Neuronal stem cell (in vitro differentiated cells): ENCODE measurements at regions not wholly inside any gene's neighbourhood (a gene's known extent, or its start where the extent isn't known, plus 50 kb on each side); places are given as distances from the start of the nearest gene placed in this dataset.
A peak's percentile ranks its signal among the peaks of the same experiment; 100 is the strongest.

ENCODE experiments used
- DNase-seq: peaks from one replicate; pipeline ENCODE4 v3.0.0-alpha.2; 2013; ENCODE audit warnings: low spot score
- H2AFZ ChIP-seq: one replicate; pipeline ENCODE4 v1.6.1; 2013; ENCODE audit warnings: mild to moderate bottlenecking, low read length, inconsistent platforms
- H2AK5ac ChIP-seq: 2 replicates; pipeline ENCODE4 v1.6.1; 2013; ENCODE audit warnings: low read depth, mild to moderate bottlenecking, inconsistent platforms, low read length, moderate library complexity, mixed read lengths
- H2BK120ac ChIP-seq: 2 replicates; pipeline ENCODE4 v1.6.1; 2013; ENCODE audit warnings: low read depth, mild to moderate bottlenecking, inconsistent platforms, low read length, moderate library complexity, mixed read lengths
- H2BK12ac ChIP-seq: one replicate; pipeline ENCODE4 v1.6.1; 2013; ENCODE audit warnings: low read length, inconsistent platforms
- H2BK15ac ChIP-seq: 2 replicates; pipeline ENCODE4 v1.6.1; 2013; ENCODE audit warnings: mild to moderate bottlenecking, low read length, inconsistent platforms, mixed read lengths
- H2BK5ac ChIP-seq: one replicate; pipeline ENCODE4 v1.6.1; 2013; ENCODE audit warnings: inconsistent platforms, mild to moderate bottlenecking, low read length, moderate library complexity
- H3K14ac ChIP-seq: one replicate; pipeline ENCODE4 v1.6.1; 2013; ENCODE audit warnings: low read length, inconsistent platforms
- H3K18ac ChIP-seq: 2 replicates; pipeline ENCODE4 v1.6.1; 2013; ENCODE audit warnings: low read length, inconsistent platforms
- H3K23ac ChIP-seq: 2 replicates; pipeline ENCODE4 v1.6.1; 2013; ENCODE audit warnings: low read depth, mild to moderate bottlenecking, mixed read lengths, low read length, inconsistent platforms; ENCODE audit not compliant: poor library complexity
- H3K27ac ChIP-seq: replicated peaks from 3 replicates; pipeline ENCODE4 v1.5.1; 2013; ENCODE audit warnings: low read length, inconsistent platforms
- H3K27me3 ChIP-seq, 3 experiments: 2 replicates each; pipeline ENCODE4 v1.6.1; 2013; ENCODE audit warnings: low read length in 3 of 3, mild to moderate bottlenecking in 2 of 3, inconsistent platforms in 1 of 3, low read depth in 1 of 3, mixed read lengths in 1 of 3, moderate library complexity in 1 of 3; ENCODE audit not compliant: control insufficient read depth in 3 of 3, insufficient read depth in 3 of 3
- H3K36me3 ChIP-seq, 2 donors: replicated peaks in 1 of 2; 2 replicates each; pipeline ENCODE4 v1.6.1; 2013; ENCODE audit warnings: low read length in 2 of 2; ENCODE audit not compliant: control insufficient read depth in 2 of 2, insufficient read depth in 2 of 2
- H3K4ac ChIP-seq: 2 replicates; pipeline ENCODE4 v1.6.1; 2013; ENCODE audit warnings: inconsistent platforms, mild to moderate bottlenecking, low read length, moderate library complexity
- H3K4me1 ChIP-seq, 2 donors: 1 replicate in 1 of 2; 2 replicates in 1 of 2; pipeline ENCODE4 v1.6.1; 2013; ENCODE audit warnings: low read length in 2 of 2, low read depth in 1 of 2; ENCODE audit not compliant: control insufficient read depth in 2 of 2, insufficient read depth in 1 of 2
- H3K4me2 ChIP-seq: one replicate; pipeline ENCODE4 v1.6.1; 2013; ENCODE audit warnings: mild to moderate bottlenecking, low read length, inconsistent platforms; ENCODE audit not compliant: insufficient read depth, poor library complexity, severe bottlenecking
- H3K4me3 ChIP-seq, 2 donors: 2 replicates each; pipeline ENCODE4 v1.5.1; 2013; ENCODE audit warnings: low read length in 2 of 2, mild to moderate bottlenecking in 2 of 2, inconsistent platforms in 1 of 2, moderate library complexity in 1 of 2
- H3K79me1 ChIP-seq: one replicate; pipeline ENCODE4 v1.6.1; 2013; ENCODE audit warnings: low read depth, mild to moderate bottlenecking, inconsistent platforms, low read length, moderate library complexity
- H3K9ac ChIP-seq: one replicate; pipeline ENCODE4 v1.6.1; 2013; ENCODE audit warnings: mild to moderate bottlenecking, low read depth, low read length, inconsistent platforms; ENCODE audit not compliant: poor library complexity
- H3K9me3 ChIP-seq, 2 donors: replicated peaks in 1 of 2; 2 replicates each; pipeline versions ENCODE3 to v1.6.1; 2013; ENCODE audit warnings: low read length in 2 of 2, mild to moderate bottlenecking in 2 of 2, inconsistent platforms in 1 of 2, low read depth in 1 of 2, mixed read lengths in 1 of 2, moderate library complexity in 1 of 2; ENCODE audit not compliant: control insufficient read depth in 2 of 2, insufficient read depth in 1 of 2
- H4K8ac ChIP-seq: one replicate; pipeline ENCODE4 v1.6.1; 2013; ENCODE audit warnings: low read depth, mild to moderate bottlenecking, inconsistent platforms, low read length, moderate library complexity
- H4K91ac ChIP-seq: one replicate; pipeline ENCODE4 v1.6.1; 2013; ENCODE audit warnings: low read length, low read depth, mild to moderate bottlenecking, inconsistent platforms; ENCODE audit not compliant: poor library complexity
- WGBS, 2 donors: extraction: QIAGEN DNeasy Blood & Tissue Kit; methylation state at CpG; one replicate each; pipeline ENCODE4 v1.1.7; 2013; ENCODE audit warnings: missing lambda C conversion rate in 2 of 2, mixed read lengths in 1 of 2; ENCODE audit not compliant: insufficient read length in 2 of 2, insufficient replicate concordance in 1 of 2; ENCODE audit errors: extremely low coverage in 2 of 2; 5-methylcytosine and 5-hydroxymethylcytosine counted together

DNA sequence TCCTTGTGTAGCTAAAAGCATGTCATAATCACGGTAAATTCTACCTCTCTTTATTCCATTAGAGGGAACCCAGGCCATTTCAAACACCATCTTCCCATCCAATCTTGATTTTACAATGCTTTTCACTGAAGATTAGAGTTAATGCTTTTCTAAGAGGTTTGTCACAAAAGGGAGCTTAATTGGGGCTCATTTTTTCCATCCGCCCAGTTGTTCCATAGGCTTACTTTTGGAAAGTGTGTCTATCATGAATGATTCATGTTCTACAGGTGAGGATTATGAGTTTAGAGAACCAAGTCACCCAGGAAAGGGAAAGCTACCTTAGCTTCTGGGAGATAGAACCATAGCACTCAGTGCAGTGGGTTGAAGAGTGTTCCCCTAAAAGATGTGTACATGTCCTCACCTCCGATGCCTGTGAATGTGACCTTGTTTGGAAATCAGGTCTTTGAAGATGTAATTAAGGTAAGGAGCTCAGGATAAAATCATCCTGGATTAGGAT is 286.9 kb upstream of the RUNX1 start:
- Histone ChIP-seq H4K8ac (no peak overlapping the region), H4K91ac (no peak overlapping the region), H2AK5ac (no peak overlapping the region), H3K27ac (no peak overlapping the region), H2BK12ac (no peak overlapping the region), H3K23ac (no peak overlapping the region), H2BK15ac (no peak overlapping the region), H2BK5ac (no peak overlapping the region), H3K18ac (no peak overlapping the region), H3K4me2 (no peak overlapping the region), H3K4me1 (no peaks in the 10 kb centered on the region), H3K9ac (no peak overlapping the region), H2AFZ (no peak overlapping the region), H3K4ac (no peak overlapping the region), H3K36me3 (no peaks in the 10 kb centered on the region), H3K9me3 (no peaks in the 10 kb centered on the region), H3K14ac (no peak overlapping the region), H2BK120ac (no peak overlapping the region), H3K27me3 (no peaks in the 10 kb centered on the region), H3K4me3 (no peak overlapping the region), H3K79me1 (no peaks in the 10 kb centered on the region)
- no peak for DNase-seq
- no CpG with 5 or more reads among the region's 3 CpGs for WGBS, 2 donors

DNA sequence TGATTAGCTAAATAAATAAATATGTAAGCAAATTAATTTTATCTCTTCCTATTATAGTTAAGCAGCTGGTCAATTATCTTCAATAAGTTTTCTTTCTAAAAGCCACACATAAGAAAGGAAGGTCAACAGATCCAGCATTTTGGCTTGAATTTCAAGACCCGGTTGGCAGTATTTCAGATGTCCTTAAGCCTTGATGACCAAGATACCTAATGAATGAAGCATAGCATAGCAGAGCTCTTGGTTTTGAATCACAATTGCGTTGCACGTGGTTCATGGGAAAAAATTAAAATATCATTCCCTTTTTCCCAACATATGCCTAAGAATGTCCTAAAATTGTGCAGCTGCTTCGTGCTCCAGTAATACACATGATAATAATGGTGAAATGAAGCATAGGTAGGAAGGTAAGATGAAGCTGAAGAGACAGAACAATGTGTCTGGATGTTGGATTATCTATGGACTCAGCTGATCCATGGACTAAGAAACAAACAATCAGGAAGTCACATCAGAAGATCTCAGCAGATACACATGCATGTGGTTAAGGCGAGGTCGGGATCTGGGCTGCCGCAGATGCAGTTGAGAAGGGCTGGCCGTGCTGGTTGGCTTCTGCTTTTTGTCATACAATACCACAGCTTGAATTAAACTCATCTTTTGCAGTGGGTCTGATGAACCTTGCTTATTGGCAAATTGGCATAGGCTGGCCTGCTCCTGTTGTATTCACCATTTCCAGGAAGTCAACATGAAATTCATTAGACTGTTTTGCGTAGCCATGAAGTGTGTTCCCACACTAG is 284.9 kb upstream of the RUNX1 start:
- H3K27ac ChIP-seq, result no peak overlapping the region
- no peak overlapping the region for H2AFZ ChIP-seq
- H3K4me2 ChIP-seq, result no peak overlapping the region
- H2AK5ac ChIP-seq, result no peak overlapping the region
- no peak overlapping the region for H3K4ac ChIP-seq
- no peak overlapping the region for H2BK120ac ChIP-seq
- no peak for DNase-seq
- no peaks in the 10 kb centered on the region for H3K4me1 ChIP-seq
- no peaks in the 10 kb centered on the region for H3K27me3 ChIP-seq
- H2BK5ac ChIP-seq, result no peak overlapping the region
- H3K9me3 ChIP-seq, result no peaks in the 10 kb centered on the region
- H2BK12ac ChIP-seq, result no peak overlapping the region
- H3K36me3 ChIP-seq, result no peaks in the 10 kb centered on the region
- H3K23ac ChIP-seq, result no peak overlapping the region
- H4K91ac ChIP-seq, result no peak overlapping the region
- whole genome bisulfite sequencing, 2 donors, result no CpG with 5 or more reads among the region's 9 CpGs
- no peak overlapping the region for H4K8ac ChIP-seq
- no peak overlapping the region for H3K9ac ChIP-seq
- no peaks in the 10 kb centered on the region for H3K79me1 ChIP-seq
- no peak overlapping the region for H2BK15ac ChIP-seq
- H3K14ac ChIP-seq, result no peak overlapping the region
- no peak overlapping the region for H3K18ac ChIP-seq
- peak overlapping the region in 1 of 2 donors; percentile 49 for H3K4me3 ChIP-seq

DNA sequence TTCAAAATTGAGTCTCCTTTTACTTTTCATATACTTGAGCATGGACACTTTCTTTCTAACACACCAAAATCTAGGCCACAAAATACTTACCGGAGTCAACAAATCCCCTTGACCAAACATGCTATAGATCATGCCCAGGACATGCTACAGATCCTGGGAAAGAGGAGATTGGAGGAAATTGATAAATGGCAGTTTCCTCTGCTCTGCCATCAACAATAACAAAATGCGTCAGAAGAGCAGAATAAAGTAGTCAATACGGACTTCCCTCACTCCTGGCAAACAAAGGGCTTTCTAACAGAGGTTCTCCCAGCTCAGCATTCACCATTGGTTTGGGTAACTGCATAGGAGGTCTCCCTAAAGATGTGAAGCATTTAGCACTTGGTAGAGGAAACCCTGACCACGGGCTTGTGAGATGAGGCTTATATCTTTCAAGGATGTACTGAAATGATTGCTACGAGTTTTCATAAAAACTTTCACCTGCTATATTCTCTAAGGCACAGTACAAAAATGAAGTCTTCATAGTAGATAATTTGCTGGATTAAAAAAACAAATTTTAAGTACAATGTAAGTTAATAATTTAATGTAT is 283.8 kb upstream of the RUNX1 start:
- no peak overlapping the region for H3K4me2 ChIP-seq
- DNase-seq, result no peak
- no peaks in the 10 kb centered on the region for H3K27me3 ChIP-seq
- H2BK12ac ChIP-seq, result no peak overlapping the region
- no peak overlapping the region for H2BK15ac ChIP-seq
- WGBS, 2 donors, result no CpG with 5 or more reads among the region's 5 CpGs
- no peak overlapping the region for H2BK120ac ChIP-seq
- no peak overlapping the region for H2AK5ac ChIP-seq
- H3K4me1 ChIP-seq, result no peaks in the 10 kb centered on the region
- H2BK5ac ChIP-seq, result no peak overlapping the region
- H3K23ac ChIP-seq, result no peak overlapping the region
- no peaks in the 10 kb centered on the region for H3K9me3 ChIP-seq
- no peak overlapping the region for H3K14ac ChIP-seq
- H2AFZ ChIP-seq, result no peak overlapping the region
- no peak overlapping the region for H4K91ac ChIP-seq
- no peak overlapping the region for H3K9ac ChIP-seq
- no peak overlapping the region for H3K27ac ChIP-seq
- no peak overlapping the region for H4K8ac ChIP-seq
- H3K18ac ChIP-seq, result no peak overlapping the region
- no peaks in the 10 kb centered on the region for H3K79me1 ChIP-seq
- H3K4me3 ChIP-seq, result no peak overlapping the region
- H3K4ac ChIP-seq, result no peak overlapping the region
- H3K36me3 ChIP-seq, result no peaks in the 10 kb centered on the region

DNA sequence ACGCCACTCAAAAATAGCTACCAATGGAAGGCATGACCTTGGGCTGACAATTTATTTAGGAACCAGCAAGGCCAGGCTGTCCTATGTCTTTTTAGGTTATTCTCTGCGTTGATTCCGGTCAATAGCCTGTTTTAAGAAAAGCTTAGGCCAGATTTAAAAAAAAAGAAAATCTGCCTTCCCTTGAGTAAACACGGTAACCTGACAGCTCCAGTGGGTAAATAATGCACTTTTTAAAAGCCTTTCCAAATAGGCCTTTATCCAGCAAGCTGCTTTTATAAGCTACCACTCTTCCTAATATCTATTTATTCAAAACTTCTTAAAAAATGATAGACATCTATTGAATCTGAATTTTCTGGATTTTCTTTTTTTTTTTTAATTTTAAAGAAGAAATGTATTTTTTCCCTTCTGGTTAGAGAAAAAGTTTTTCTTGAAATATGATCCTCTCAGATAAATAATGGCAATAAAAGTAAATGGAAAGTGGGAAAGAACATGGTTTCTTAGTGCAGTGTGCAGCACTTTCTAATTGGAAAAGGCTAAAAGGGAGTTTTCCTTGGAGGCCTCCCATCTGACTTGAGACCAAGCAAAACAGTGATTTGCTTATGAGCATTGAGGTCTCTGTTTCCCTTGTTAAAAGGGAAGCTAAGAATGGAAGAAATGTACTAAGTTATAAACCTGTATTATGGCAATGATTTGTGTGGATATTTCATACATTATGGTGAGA is 281.0 kb upstream of the RUNX1 start:
- Histone ChIP-seq H2BK5ac (no peak overlapping the region), H3K36me3 (no peaks in the 10 kb centered on the region), H3K4me2 (no peak overlapping the region), H2BK12ac (no peak overlapping the region), H3K9ac (no peak overlapping the region), H3K4ac (no peak overlapping the region), H3K27ac (no peak overlapping the region), H3K23ac (no peak overlapping the region), H3K18ac (no peak overlapping the region), H2BK15ac (no peak overlapping the region), H3K4me3 (no peak overlapping the region), H2BK120ac (no peak overlapping the region), H3K4me1 (no peaks in the 10 kb centered on the region), H2AFZ (no peak overlapping the region), H3K14ac (no peak overlapping the region), H3K79me1 (no peaks in the 10 kb centered on the region), H3K9me3 (no peaks in the 10 kb centered on the region), H4K91ac (no peak overlapping the region), H2AK5ac (no peak overlapping the region), H4K8ac (no peak overlapping the region), H3K27me3 (no peaks in the 10 kb centered on the region)
- no peak for DNase-seq
- WGBS, 2 donors, result no CpG with 5 or more reads among the region's 4 CpGs
